ENCODE measurements at regions not wholly inside any gene's neighbourhood (a gene's known extent, or its start where the extent isn't known, plus 50 kb on each side); places are given as distances from the start of the nearest gene placed in this dataset.

DNA sequence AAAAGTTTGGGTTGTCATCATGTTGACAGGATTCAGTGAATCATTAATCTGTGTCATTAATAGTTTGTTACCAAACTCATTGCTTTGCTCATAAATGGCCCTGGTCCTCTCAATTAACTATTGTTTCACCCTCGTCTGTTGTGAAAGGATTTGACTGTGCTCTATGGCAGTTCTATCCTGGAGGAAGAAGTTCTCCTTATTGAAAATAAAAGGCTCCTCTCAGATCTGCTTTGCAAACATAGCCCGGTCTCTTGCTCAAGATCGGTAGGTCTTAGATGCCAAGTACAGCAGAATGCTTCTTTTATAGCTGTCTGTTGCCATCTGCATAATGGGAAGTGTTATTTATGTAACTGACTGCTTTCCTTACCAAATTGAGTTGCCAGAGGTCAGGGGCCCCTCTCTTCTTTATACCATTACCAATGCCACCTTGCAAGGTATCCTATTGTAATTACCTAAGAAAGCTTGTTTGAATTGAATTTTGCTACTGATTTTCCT lies 146.5 kb downstream of the EBLN2 start:
- no peak overlapping the region for H4K5ac ChIP-seq (ENCODE audit: low read depth, low read length)
- no peak overlapping the region for H3K27ac ChIP-seq (ENCODE audit: insufficient read depth, low read length)
- no peak overlapping the region for H2BK120ac ChIP-seq (ENCODE audit: low read depth, low read length)
- no peak overlapping the region for H4K8ac ChIP-seq (ENCODE audit: low read depth in 2 of 2, low read length in 2 of 2)
- no peak overlapping the region for H3K4me3 ChIP-seq (ENCODE audit: insufficient read depth, low read depth, low read length)
- H3K9ac ChIP-seq (ENCODE audit: low read depth, low read length): no peak overlapping the region
- ChIA-PET CTCF (no interaction called here), POLR2A (ENCODE audit: unreplicated experiment) (no interaction called here)
- dilution Hi-C loops (cut with HindIII; ENCODE audit: low sequenced_read_pairs, unreplicated experiment) (no loop called here), intact Hi-C loops (cut with micrococcal nuclease) (no loop called here), in situ Hi-C loops (cut with MboI; ENCODE audit: low sequenced_read_pairs) (no loop called here)
- H3K9me1 ChIP-seq (ENCODE audit: insufficient read depth, low read length): no peaks in the 10 kb centered on the region
- no peak overlapping the region for H2AK9ac ChIP-seq (replicated peaks; ENCODE audit: low read depth, low read length, poor library complexity)
- H3K4me1 ChIP-seq (ENCODE audit: control insufficient read depth, insufficient read depth, low read length): no peaks in the 10 kb centered on the region
- no peak overlapping the region for H2BK5ac ChIP-seq (ENCODE audit: low read depth, low read length, poor library complexity, severe bottlenecking)
- no peak overlapping the region for H3K4me2 ChIP-seq (ENCODE audit: low read depth, low read length)
- no peak overlapping the region for H2BK20ac ChIP-seq (ENCODE audit: low read depth, low read length)
- no peak overlapping the region for H3K4ac ChIP-seq (ENCODE audit: low read depth, low read length)
- no peaks in the 10 kb centered on the region; the same call in 1 of the 2 replicates for H3K27me3 ChIP-seq (ENCODE audit: control insufficient read depth, insufficient read depth, low read length)
- H3K9me3 ChIP-seq (ENCODE audit: control insufficient read depth, insufficient read depth, low read length): no peaks in the 10 kb centered on the region
- no CpG with 5 or more reads among the region's 3 CpGs for WGBS, 2 experiments (ENCODE audit: extremely low coverage in 2 of 2, insufficient read length in 1 of 2)
- no peak overlapping the region for H3K14ac ChIP-seq (replicated peaks; ENCODE audit: low read depth, low read length)
- TF ChIP-seq CHD1 (IDR thresholded peaks at IDR 0.05; ENCODE audit: low read depth, low read length): no peak
- TF ChIP-seq POLR2A (IDR thresholded peaks at IDR 0.05; ENCODE audit: low read depth, low read length): no peak
- H3K56ac ChIP-seq (ENCODE audit: extremely low read depth, insufficient read depth, low read length): no peak overlapping the region
- H3K79me1 ChIP-seq (ENCODE audit: low read depth in 1 of 2, low read length in 2 of 2): no peaks in the 10 kb centered on the region
- no peak overlapping the region for H3K23ac ChIP-seq (ENCODE audit: low read depth, low read length)
- no peaks in the 10 kb centered on the region for H4K20me1 ChIP-seq (ENCODE audit: insufficient read depth, low read length)
- no peak for ATAC-seq (ENCODE audit: low read depth)
- H2AFZ ChIP-seq (replicated peaks; ENCODE audit: low read length, poor library complexity): no peak overlapping the region
- no peak for DNase-seq
- no peak overlapping the region for H3K18ac ChIP-seq (ENCODE audit: low read depth, low read length)
- H2AK5ac ChIP-seq (ENCODE audit: low read depth, low read length): no peak overlapping the region
- no peak overlapping the region for H2BK15ac ChIP-seq (ENCODE audit: low read depth, low read length)
- BruUV-seq (replicated peaks): no TSS peak
- no peaks in the 10 kb centered on the region for H3K36me3 ChIP-seq (ENCODE audit: control insufficient read depth, insufficient read depth, low read length)
- no peak overlapping the region for H4K91ac ChIP-seq (ENCODE audit: insufficient read depth, low read depth, low read length)
